Esophagus muscularis mucosa (tissue), 4 donors: ENCODE measurements at regions not wholly inside any gene's neighbourhood (a gene's known extent, or its start where the extent isn't known, plus 50 kb on each side); places are given as distances from the start of the nearest gene placed in this dataset.

ENCODE experiments used
- DNase-seq: peaks from one replicate; pipeline ENCODE4 v3.0.0-alpha.2; 2017; ENCODE audit errors: extremely low spot score
- H3K27ac ChIP-seq, 4 donors: fragments of 200-600 bp; sonication (generic); replicated peaks in 1 of 4; 1 replicate in 3 of 4; 2 replicates in 1 of 4; pipeline ENCODE4 v1.5.1; 2016 to 2019; ENCODE audit warnings: mild to moderate bottlenecking in 1 of 4
- H3K27me3 ChIP-seq, 4 donors: fragments of 200-600 bp; sonication (generic); one replicate each; pipeline versions ENCODE4 v1.5.1 to v1.6.0; 2016 to 2019
- H3K36me3 ChIP-seq, 4 donors: fragments of 200-600 bp; sonication (generic); one replicate each; pipeline ENCODE4 v1.5.1; 2016 to 2019
- H3K4me1 ChIP-seq, 4 donors: fragments of 200-600 bp; sonication (generic); one replicate each; pipeline ENCODE4 v1.5.1; 2016 to 2019
- H3K4me3 ChIP-seq, 4 donors: fragments of 200-600 bp; sonication (generic); 1 replicate in 2 of 4; 2 replicates in 2 of 4; pipeline ENCODE4 v1.5.1; 2016 to 2019; ENCODE audit warnings: mild to moderate bottlenecking in 4 of 4, moderate library complexity in 1 of 4
- H3K9me3 ChIP-seq, 4 donors: fragments of 200-600 bp; sonication (generic); 1 replicate in 3 of 4; 2 replicates in 1 of 4; pipeline ENCODE4 v1.5.1; 2016 to 2019
- EP300 ChIP-seq: sonication (generic); formaldehyde crosslinking; IDR thresholded peaks from one replicate; pipeline ENCODE4 v1.6.1; 2017; ENCODE audit warnings: antibody characterized with exemption
- POLR2A ChIP-seq: fragments of 450-650 bp; IDR thresholded peaks from one replicate; pipeline ENCODE4 v1.6.1; 2017; ENCODE audit warnings: antibody characterized with exemption, moderate library complexity, mild to moderate bottlenecking, low read depth
- POLR2AphosphoS5 ChIP-seq, 2 donors: sonication (generic); formaldehyde crosslinking; IDR thresholded peaks; one replicate each; pipeline ENCODE4 v1.6.1; 2017; ENCODE audit warnings: antibody characterized with exemption in 2 of 2
- whole genome bisulfite sequencing: methylation state at CpG from one replicate; pipeline ENCODE4 v1.1.5; 2018; 5-methylcytosine and 5-hydroxymethylcytosine counted together
- intact Hi-C: fragments of 100-400 bp; cut with DNase I; formaldehyde crosslinking; loops from one replicate; pipeline ENCODE4 v1.15.1; 2023
- TF ChIP-seq, protein P1 (sequence below), 3 experiments: fragments of 200-600 bp in 2 of 3; fragments of 450-650 bp in 1 of 3; sonication (generic) in 2 of 3; IDR thresholded peaks; one replicate each; pipeline ENCODE4 v1.5.1; 2017 to 2019; ENCODE audit warnings: antibody characterized with exemption in 3 of 3, mild to moderate bottlenecking in 2 of 3, moderate library complexity in 1 of 3

DNA sequence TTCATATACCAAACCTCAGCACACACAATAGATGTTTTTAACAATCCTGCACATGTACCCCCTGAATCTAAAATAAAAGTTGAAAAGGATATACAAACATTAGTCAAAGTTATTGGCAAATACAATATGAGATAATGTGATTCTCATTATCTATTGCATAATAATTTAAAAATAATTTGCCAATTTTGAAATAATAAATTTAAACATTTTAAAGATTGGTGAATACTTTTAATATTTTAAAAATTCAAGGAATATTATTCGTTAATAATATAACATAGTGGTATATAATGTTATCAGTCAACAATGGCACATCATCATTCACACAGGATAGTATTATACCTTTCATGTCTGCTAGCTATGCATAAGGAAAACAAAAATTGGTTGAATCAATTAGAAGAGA is 207.0 kb upstream of the SP8 start:
- H3K4me3 ChIP-seq, result no peak overlapping the region
- TF ChIP-seq POLR2A, result no peak
- H3K4me1 ChIP-seq, result no peaks in the 10 kb centered on the region
- H3K9me3 ChIP-seq, result peaks cover 0 to 16% (median 3%) of the 10 kb centered on the region in 4 donors
- no peaks in the 10 kb centered on the region for H3K27me3 ChIP-seq
- no peak overlapping the region for H3K27ac ChIP-seq
- intact Hi-C loops, result no loop called here
- WGBS, result 40% methylated on average over 1 of the region's 1 CpG
- DNase-seq, result no peak
- no peaks in the 10 kb centered on the region for H3K36me3 ChIP-seq

DNA sequence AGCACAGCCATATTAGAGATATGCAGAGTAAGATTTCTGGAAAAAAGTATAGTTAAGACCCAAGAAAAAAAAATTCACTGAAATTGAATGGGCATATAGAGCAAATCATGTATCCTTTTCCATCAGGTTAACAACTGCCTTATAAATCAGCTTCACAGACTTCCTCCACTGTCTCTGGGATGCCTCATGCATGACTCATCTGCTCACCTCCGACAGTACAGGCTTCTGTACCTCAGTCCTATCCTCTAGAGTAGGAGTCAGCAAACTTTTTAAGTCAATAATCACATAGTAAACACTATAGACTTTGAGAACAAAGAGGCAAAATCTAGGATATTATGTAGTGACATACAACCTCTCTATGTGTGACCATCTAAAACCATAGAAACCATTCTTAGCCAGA is 211.6 kb upstream of the SP8 start:
- WGBS, result 25% methylated on average over 1 of the region's 1 CpG
- TF ChIP-seq POLR2AphosphoS5 (IDR thresholded peaks at IDR 0.05) (no peak), POLR2A (no peak), EP300 (no peak)
- TF ChIP-seq, protein P1, sequence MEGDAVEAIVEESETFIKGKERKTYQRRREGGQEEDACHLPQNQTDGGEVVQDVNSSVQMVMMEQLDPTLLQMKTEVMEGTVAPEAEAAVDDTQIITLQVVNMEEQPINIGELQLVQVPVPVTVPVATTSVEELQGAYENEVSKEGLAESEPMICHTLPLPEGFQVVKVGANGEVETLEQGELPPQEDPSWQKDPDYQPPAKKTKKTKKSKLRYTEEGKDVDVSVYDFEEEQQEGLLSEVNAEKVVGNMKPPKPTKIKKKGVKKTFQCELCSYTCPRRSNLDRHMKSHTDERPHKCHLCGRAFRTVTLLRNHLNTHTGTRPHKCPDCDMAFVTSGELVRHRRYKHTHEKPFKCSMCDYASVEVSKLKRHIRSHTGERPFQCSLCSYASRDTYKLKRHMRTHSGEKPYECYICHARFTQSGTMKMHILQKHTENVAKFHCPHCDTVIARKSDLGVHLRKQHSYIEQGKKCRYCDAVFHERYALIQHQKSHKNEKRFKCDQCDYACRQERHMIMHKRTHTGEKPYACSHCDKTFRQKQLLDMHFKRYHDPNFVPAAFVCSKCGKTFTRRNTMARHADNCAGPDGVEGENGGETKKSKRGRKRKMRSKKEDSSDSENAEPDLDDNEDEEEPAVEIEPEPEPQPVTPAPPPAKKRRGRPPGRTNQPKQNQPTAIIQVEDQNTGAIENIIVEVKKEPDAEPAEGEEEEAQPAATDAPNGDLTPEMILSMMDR (IDR thresholded peaks at IDR 0.05), result no peak

DNA sequence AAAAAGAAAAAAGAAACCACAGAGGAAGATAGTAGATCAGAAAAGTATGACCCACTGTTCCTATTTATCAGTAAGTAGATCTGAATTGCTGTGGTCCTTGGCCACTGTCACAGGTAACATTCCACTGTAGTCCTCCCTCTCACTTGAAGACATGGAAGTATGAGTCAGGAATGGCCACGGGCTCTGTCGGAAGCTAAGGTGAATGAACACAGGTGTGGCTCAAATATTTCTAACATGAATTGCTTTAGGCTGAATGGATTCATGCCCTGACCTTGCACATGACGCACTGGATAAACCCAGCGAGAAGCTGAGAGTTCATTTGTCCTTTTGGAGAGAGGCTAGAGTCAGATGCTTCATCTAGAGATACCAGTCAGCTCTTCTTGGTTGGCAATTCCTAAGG is 224.5 kb upstream of the SP8 start:
- no peak overlapping the region for H3K27ac ChIP-seq
- no peaks in the 10 kb centered on the region for H3K4me1 ChIP-seq
- H3K9me3 ChIP-seq, result no peaks in the 10 kb centered on the region
- no peak for DNase-seq
- H3K36me3 ChIP-seq, result no peaks in the 10 kb centered on the region
- H3K27me3 ChIP-seq, result no peaks in the 10 kb centered on the region
- 88% methylated on average over 4 of the region's 4 CpGs for WGBS
- no peak overlapping the region for H3K4me3 ChIP-seq
- intact Hi-C loops, result no loop called here
- TF ChIP-seq, protein P1 (IDR thresholded peaks at IDR 0.05), result no peak
- TF ChIP-seq POLR2A (no peak), EP300 (no peak), POLR2AphosphoS5 (IDR thresholded peaks at IDR 0.05) (no peak)

More for the DNA sequence above, 211.6 kb upstream of the SP8 start:
- no peak for DNase-seq
- H3K27ac ChIP-seq, result no peak overlapping the region
- intact Hi-C loops, result no loop called here
- no peaks in the 10 kb centered on the region for H3K27me3 ChIP-seq
- H3K4me1 ChIP-seq, result no peaks in the 10 kb centered on the region
- H3K4me3 ChIP-seq, result no peak overlapping the region
- H3K9me3 ChIP-seq, result peaks cover 0 to 7% (median under 1%) of the 10 kb centered on the region in 4 donors
- no peaks in the 10 kb centered on the region for H3K36me3 ChIP-seq

GRCh38 chr7:21013765-21014539 is 227.3 kb upstream of the SP8 start:
- no peak for DNase-seq
- H3K27me3 ChIP-seq, result no peaks in the 10 kb centered on the region

DNA sequence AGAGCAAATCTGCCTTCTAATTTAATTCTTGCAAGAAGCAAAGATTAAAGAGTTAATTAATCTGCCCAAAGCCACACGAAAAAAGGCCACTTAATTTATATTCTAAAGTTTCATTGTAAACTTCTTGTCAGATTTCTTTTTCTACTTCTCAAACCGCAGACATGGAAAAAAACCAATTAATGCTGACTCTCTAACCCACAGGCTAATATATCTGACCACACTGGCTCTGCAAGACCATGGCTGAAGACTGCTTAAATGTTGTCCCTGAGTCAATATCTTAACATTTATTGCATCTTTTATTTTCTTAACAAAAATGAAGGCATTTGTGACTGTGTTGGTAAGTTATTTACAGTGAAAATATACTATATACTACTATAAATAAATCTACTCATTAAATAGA is 234.0 kb upstream of the SP8 start:
- no peak overlapping the region for H3K27ac ChIP-seq
- TF ChIP-seq, protein P1 (IDR thresholded peaks at IDR 0.05), result no peak
- TF ChIP-seq POLR2AphosphoS5 (IDR thresholded peaks at IDR 0.05) (no peak), EP300 (no peak), POLR2A (no peak)
- WGBS, result 53% methylated on average over 2 of the region's 2 CpGs
- H3K4me3 ChIP-seq, result no peak overlapping the region
- H3K36me3 ChIP-seq, result no peaks in the 10 kb centered on the region
- peaks cover 0 to 5% (median 0%) of the 10 kb centered on the region in 4 donors for H3K27me3 ChIP-seq
- no peak for DNase-seq
- H3K4me1 ChIP-seq, result no peaks in the 10 kb centered on the region
- H3K9me3 ChIP-seq, result no peaks in the 10 kb centered on the region
- intact Hi-C loops, result no loop called here

More at GRCh38 chr7:21013765-21014539, 227.3 kb upstream of the SP8 start:
- WGBS, result 67% methylated on average over 3 of the region's 3 CpGs
- H3K4me3 ChIP-seq, result no peak overlapping the region
- H3K9me3 ChIP-seq, result no peaks in the 10 kb centered on the region
- intact Hi-C loops, result no loop called here
- TF ChIP-seq, protein P1 (IDR thresholded peaks at IDR 0.05), result no peak
- no peak for TF ChIP-seq POLR2AphosphoS5 (IDR thresholded peaks at IDR 0.05)
- no peaks in the 10 kb centered on the region for H3K36me3 ChIP-seq
- no peaks in the 10 kb centered on the region for H3K4me1 ChIP-seq
- H3K27ac ChIP-seq, result no peak overlapping the region
